HPDE6-E6E7 (cell line): ENCODE measurements at regions not wholly inside any gene's neighbourhood (a gene's known extent, or its start where the extent isn't known, plus 50 kb on each side); places are given as distances from the start of the nearest gene placed in this dataset.
"Not testable (repeated sequence)": the region's sequence is repeated elsewhere in the genome, so short reads cannot be mapped to it uniquely, and the experiment has no call there.

Source experiments
- DNase-seq: peaks from one replicate; pipeline ENCODE4 v3.0.0; 2011; ENCODE audit warnings: missing footprints; ENCODE audit errors: extremely low spot score

DNA sequence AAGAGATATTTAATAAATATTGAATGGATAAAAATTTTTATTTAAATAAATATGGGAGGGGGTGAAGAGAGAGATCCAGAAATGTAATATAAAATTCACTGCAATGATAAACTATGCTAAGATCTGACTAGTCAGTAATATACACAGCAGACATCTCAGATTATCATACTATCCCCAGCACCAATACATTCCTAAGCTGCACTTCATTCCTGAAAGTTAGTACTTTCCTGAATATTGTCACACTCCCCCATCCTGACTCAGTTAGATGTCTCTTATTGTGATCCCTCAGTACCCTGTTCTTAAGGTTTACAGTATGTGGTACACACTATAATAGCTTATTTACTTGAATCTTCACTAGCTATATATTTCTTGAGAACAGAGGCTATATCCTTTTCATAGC lies 88.3 kb upstream of the KCNQ5 start:
- no peak for DNase-seq

DNA sequence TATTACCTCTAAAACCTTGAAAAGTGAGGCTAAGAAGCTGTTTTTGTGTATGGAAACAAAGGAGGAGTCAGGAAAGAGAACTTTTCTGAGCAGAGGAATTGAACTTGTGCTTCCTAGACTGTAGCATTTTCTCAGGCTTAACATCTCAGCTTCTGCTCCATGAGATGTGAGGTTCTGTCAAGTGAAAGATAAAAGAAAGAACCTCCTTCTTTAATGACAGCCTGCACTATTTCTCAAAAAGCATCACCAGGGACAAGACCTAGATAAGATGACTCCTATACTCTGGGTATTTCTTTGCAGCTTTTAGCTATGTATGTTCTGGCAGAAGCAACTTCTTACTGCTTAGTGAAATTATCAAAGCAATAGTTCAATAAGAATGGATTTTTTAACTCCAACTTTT lies 87.6 kb upstream of the KCNQ5 start:
- no peak for DNase-seq

DNA sequence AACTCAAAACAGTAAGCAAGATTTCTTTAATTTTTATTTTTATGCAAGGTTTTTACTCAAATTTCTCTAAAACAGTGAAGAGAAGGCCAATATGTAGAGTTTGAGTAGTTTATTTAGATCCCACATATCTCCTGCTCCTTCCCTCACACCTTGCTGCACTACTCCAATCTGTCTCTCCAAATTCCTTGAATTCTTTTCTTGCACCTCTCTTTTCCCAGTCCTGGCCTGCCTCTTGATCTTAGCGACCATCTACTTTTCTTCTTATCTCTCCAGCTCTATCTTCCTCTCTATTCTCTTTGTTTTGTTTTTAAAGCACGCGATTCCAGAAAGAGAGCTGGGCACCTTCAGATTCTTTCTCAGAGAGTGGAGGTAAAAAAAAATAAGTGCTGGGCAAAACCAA lies 86.7 kb upstream of the KCNQ5 start:
- DNase-seq, result no peak

GRCh38 chr6:72547020-72547419 lies 74.8 kb upstream of the KCNQ5 start:
- no peak for DNase-seq

- no peak for DNase-seq
Measured at GRCh38 chr6:72551470-72551869, 70.4 kb upstream of the KCNQ5 start.

- DNase-seq, result peak; percentile 20
Measured at GRCh38 chr6:72552938-72553337, 68.9 kb upstream of the KCNQ5 start.

GRCh38 chr6:72553531-72554511 lies 68.0 kb upstream of the KCNQ5 start:
- peak; percentile 73 for DNase-seq

DNA sequence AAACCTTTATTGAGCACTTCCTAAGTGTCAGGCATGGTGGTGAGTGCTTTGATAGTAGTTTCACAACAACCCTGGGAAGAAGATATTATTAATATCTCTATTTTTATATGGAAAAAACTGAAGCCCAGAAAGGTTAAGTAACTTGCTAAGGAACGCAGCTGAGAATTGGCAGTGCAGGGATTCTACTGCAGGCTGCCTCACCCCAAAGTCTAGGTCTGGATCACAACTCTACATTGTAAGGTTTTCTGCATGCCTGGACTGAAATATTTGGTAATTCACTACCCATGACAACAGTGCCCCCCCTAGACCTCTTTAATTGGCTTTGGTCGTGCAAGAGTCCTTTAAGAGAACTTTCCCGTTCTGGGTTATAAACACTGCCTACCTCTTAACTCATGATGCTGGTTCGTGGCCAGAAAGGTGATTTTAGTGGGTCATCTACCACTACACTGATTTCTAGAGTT lies 67.1 kb upstream of the KCNQ5 start:
- no peak for DNase-seq

- DNase-seq, result no peak
Measured at GRCh38 chr6:72559067-72559466, 62.8 kb upstream of the KCNQ5 start.

DNA sequence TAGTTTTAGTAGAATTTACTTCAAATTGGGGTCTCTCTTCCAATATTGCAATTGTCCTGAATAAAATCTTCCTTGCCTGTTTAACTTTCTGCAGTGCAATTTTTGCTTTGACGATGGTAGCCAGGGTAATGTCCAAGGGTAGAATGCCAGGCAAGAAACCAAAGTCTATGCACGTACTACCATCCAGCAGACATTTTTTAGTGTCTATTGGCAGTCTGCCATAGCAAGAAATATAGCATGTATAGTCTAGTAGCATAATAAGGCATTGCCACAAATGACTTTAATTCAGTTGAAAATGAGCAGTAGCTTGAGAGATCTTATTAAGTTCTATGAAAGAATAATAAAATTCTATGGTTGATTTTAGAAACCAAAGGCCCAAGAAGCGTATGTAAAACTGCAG lies 62.3 kb upstream of the KCNQ5 start:
- DNase-seq, result no peak

DNA sequence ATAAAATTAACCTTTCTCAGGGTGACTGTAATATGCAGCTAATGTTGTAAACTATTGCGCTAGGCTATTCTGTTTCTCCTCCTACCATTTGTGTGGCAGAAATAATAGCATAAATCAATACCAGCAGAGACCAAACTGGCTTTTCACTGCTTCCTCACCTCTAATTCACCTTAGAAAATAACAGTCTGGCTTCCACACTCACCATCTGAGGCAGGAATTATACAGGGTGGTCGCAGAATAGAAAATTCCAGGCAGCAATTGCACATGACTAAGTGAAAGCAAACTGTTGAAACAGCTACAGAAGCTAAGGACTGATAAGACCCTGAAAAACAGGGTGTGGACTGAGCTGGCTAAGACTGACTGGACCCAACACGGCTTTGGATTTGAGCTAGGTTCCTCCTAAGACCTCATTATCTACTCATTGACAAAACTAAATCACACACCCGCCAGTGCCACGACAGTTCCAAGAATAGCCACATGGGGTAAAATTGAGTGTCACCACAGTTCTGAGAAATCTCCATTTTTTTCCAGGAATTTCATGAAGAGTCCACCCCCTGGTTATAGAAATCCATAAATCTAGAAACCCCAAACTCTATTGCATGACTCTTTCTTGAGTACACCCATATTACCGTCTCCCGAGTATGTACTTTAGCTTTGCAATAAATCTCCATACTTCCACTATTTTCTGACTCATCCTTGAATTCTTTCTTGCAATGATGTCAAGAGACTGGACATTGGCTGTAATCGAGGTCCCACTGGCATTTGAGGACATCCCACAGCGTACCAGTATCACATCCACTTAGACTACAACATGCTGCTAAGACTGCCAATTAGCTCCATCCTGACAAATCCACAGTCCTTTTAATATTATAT lies 60.9 kb upstream of the KCNQ5 start:
- DNase-seq, result no peak

DNA sequence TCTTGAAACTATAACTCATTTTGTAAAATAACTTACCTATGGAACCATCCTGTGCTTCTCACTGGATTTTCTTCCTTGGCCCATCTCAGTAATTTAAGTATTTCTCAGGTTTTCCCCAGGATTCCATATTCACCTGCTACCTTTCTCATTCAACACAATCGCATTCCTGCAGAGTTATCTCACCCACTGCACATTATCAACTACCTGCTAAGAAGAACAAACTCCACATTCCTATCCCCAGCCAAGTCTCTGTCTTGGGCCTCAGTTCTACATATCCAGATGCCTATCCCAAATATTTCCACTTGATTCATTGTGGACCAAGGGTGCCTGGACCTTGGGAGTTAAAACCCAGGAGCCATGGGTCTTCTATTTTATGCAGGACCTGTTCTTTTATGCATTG lies 60.2 kb upstream of the KCNQ5 start:
- DNase-seq, result no peak

GRCh38 chr6:72564231-72564630 lies 57.6 kb upstream of the KCNQ5 start:
- DNase-seq, result no peak

GRCh38 chr6:72571993-72572392 lies 49.9 kb upstream of the KCNQ5 start:
- DNase-seq, result not testable (repeated sequence)
